ENCODE measurements at regions not wholly inside any gene's neighbourhood (a gene's known extent, or its start where the extent isn't known, plus 50 kb on each side); places are given as distances from the start of the nearest gene placed in this dataset.

DNA sequence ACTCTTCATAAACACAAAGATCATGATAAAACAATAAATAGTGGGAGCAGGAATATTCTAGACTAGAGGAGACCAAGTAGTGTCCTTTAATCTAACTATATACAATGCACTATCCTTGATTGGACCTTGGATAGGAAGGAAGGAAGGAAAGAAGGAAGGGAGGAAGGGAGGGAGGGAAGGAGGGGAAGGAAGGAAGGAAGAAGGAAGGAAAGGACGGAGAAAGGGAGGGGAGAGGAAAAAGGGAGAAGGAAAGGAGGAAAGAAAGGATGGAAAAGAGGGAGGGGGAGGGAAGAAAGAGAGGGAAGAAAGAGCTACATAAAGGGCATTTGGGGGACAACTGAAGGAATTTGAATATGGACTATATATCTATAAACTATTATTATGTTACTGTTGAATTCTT lies 95.0 kb upstream of the SMARCAD1 start:
- Histone ChIP-seq H3K27me3 (ENCODE audit: insufficient read depth, low read depth, low read length) (no peaks in the 10 kb centered on the region), H3K9ac (ENCODE audit: low read length) (no peak overlapping the region), H2AFZ (ENCODE audit: low read depth, low read length) (no peak overlapping the region), H3K79me2 (replicated peaks; ENCODE audit: insufficient read depth, low read length) (no peaks in the 10 kb centered on the region), H3K36me3 (ENCODE audit: insufficient read depth, low read length) (no peaks in the 10 kb centered on the region), H3K4me2 (ENCODE audit: low read length) (no peak overlapping the region), H4K20me1 (ENCODE audit: insufficient read depth) (no peaks in the 10 kb centered on the region), H3K4me3 (ENCODE audit: low read length) (no peak overlapping the region), H3K9me3 (ENCODE audit: low read length) (peaks cover 3% of the 10 kb centered on the region), H3F3A (ENCODE audit: insufficient read depth, low read length, poor library complexity, severe bottlenecking) (no peaks in the 10 kb centered on the region), H3K9me2 (ENCODE audit: insufficient read depth, low read length) (no peaks in the 10 kb centered on the region), H3K27ac (ENCODE audit: low read length) (no peak overlapping the region)
- TF ChIP-seq EP300 (conservative IDR thresholded peaks at IDR 0.05; ENCODE audit: poor library complexity, severe bottlenecking) (no peak), EZH2 (IDR thresholded peaks at IDR 0.05; ENCODE audit: borderline replicate concordance, insufficient read depth, low read length, poor library complexity, severe bottlenecking) (no peak), MXI1 (conservative IDR thresholded peaks at IDR 0.05; ENCODE audit: poor library complexity, severe bottlenecking) (no peak), TAF1 (IDR thresholded peaks at IDR 0.05; ENCODE audit: low read depth) (no peak), RAD21 (conservative IDR thresholded peaks at IDR 0.05) (no peak), POLR2AphosphoS5 (IDR thresholded peaks at IDR 0.05) (no peak), SMC3 (conservative IDR thresholded peaks at IDR 0.05; ENCODE audit: poor library complexity) (no peak)
- TF ChIP-seq, protein P1, sequence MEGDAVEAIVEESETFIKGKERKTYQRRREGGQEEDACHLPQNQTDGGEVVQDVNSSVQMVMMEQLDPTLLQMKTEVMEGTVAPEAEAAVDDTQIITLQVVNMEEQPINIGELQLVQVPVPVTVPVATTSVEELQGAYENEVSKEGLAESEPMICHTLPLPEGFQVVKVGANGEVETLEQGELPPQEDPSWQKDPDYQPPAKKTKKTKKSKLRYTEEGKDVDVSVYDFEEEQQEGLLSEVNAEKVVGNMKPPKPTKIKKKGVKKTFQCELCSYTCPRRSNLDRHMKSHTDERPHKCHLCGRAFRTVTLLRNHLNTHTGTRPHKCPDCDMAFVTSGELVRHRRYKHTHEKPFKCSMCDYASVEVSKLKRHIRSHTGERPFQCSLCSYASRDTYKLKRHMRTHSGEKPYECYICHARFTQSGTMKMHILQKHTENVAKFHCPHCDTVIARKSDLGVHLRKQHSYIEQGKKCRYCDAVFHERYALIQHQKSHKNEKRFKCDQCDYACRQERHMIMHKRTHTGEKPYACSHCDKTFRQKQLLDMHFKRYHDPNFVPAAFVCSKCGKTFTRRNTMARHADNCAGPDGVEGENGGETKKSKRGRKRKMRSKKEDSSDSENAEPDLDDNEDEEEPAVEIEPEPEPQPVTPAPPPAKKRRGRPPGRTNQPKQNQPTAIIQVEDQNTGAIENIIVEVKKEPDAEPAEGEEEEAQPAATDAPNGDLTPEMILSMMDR (IDR thresholded peaks at IDR 0.05; ENCODE audit: poor library complexity, severe bottlenecking), result no peak

DNA sequence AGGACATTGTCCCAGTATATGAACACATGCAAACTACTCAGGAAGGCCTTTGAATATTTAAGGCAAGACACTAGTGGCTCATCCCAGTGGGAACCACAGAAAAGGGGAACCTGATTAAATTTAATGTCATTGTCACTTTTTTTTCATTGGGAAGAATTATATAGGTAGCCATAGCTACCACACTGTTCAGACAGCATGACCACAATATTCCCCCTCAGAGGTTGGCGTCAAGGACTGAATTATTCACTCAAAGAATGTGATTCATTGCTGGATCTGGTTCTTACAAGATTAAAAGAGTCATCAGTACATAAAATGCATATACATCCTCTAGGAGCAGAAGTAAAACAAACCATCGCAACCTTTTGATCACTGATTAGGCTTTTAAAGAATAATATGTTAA lies 92.0 kb upstream of the SMARCAD1 start:
- H4K20me1 ChIP-seq (ENCODE audit: insufficient read depth), result no peaks in the 10 kb centered on the region
- H3K9me2 ChIP-seq (ENCODE audit: insufficient read depth, low read length), result no peaks in the 10 kb centered on the region
- no peak for TF ChIP-seq POLR2AphosphoS5 (IDR thresholded peaks at IDR 0.05)
- TF ChIP-seq, protein P1 (IDR thresholded peaks at IDR 0.05; ENCODE audit: poor library complexity, severe bottlenecking), result no peak
- TF ChIP-seq RAD21 (conservative IDR thresholded peaks at IDR 0.05), result no peak
- TF ChIP-seq EZH2 (IDR thresholded peaks at IDR 0.05; ENCODE audit: borderline replicate concordance, insufficient read depth, low read length, poor library complexity, severe bottlenecking), result no peak
- TF ChIP-seq TAF1 (IDR thresholded peaks at IDR 0.05; ENCODE audit: low read depth), result no peak
- TF ChIP-seq, protein P2, sequence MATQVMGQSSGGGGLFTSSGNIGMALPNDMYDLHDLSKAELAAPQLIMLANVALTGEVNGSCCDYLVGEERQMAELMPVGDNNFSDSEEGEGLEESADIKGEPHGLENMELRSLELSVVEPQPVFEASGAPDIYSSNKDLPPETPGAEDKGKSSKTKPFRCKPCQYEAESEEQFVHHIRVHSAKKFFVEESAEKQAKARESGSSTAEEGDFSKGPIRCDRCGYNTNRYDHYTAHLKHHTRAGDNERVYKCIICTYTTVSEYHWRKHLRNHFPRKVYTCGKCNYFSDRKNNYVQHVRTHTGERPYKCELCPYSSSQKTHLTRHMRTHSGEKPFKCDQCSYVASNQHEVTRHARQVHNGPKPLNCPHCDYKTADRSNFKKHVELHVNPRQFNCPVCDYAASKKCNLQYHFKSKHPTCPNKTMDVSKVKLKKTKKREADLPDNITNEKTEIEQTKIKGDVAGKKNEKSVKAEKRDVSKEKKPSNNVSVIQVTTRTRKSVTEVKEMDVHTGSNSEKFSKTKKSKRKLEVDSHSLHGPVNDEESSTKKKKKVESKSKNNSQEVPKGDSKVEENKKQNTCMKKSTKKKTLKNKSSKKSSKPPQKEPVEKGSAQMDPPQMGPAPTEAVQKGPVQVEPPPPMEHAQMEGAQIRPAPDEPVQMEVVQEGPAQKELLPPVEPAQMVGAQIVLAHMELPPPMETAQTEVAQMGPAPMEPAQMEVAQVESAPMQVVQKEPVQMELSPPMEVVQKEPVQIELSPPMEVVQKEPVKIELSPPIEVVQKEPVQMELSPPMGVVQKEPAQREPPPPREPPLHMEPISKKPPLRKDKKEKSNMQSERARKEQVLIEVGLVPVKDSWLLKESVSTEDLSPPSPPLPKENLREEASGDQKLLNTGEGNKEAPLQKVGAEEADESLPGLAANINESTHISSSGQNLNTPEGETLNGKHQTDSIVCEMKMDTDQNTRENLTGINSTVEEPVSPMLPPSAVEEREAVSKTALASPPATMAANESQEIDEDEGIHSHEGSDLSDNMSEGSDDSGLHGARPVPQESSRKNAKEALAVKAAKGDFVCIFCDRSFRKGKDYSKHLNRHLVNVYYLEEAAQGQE (IDR thresholded peaks at IDR 0.05; ENCODE audit: borderline replicate concordance), result no peak
- no peak for TF ChIP-seq EP300 (conservative IDR thresholded peaks at IDR 0.05; ENCODE audit: poor library complexity, severe bottlenecking)
- no peak for TF ChIP-seq SMC3 (conservative IDR thresholded peaks at IDR 0.05; ENCODE audit: poor library complexity)
- no peak for TF ChIP-seq MXI1 (conservative IDR thresholded peaks at IDR 0.05; ENCODE audit: poor library complexity, severe bottlenecking)
- no peaks in the 10 kb centered on the region for H3K36me3 ChIP-seq (ENCODE audit: insufficient read depth, low read length)
- no peak overlapping the region for H2AFZ ChIP-seq (ENCODE audit: low read depth, low read length)
- H3K27me3 ChIP-seq (ENCODE audit: insufficient read depth, low read depth, low read length), result no peaks in the 10 kb centered on the region
- H3K4me2 ChIP-seq (ENCODE audit: low read length), result no peak overlapping the region
- H3F3A ChIP-seq (ENCODE audit: insufficient read depth, low read length, poor library complexity, severe bottlenecking), result no peaks in the 10 kb centered on the region
- H3K79me2 ChIP-seq (replicated peaks; ENCODE audit: insufficient read depth, low read length), result no peaks in the 10 kb centered on the region
- H3K27ac ChIP-seq (ENCODE audit: low read length), result no peak overlapping the region
- H3K4me3 ChIP-seq (ENCODE audit: low read length), result no peak overlapping the region
- H3K9me3 ChIP-seq (ENCODE audit: low read length), result no peaks in the 10 kb centered on the region
- no peak overlapping the region for H3K9ac ChIP-seq (ENCODE audit: low read length)

All from neural cell (in vitro differentiated cells).